Activated T-helper 1 cell treated with anti-CD3 and anti-CD28 coated beads, Interleukin-12 subunit alpha, Interleukin-12 subunit beta, Interleukin-2, Interleukin-4 antibody, amounts not matched to agents 30 ng/mL and 10 ng/mL and 1 ng/mL, durations not matched to agents 14 hours and 24 hours and 36 hours (primary cell): ENCODE measurements at regions not wholly inside any gene's neighbourhood (a gene's known extent, or its start where the extent isn't known, plus 50 kb on each side); places are given as distances from the start of the nearest gene placed in this dataset.

Experiments
- DNase-seq: peaks from one replicate; pipeline ENCODE4 v3.0.0; 2021; ENCODE audit warnings: low spot score
- H3K27ac Mint-ChIP-seq: one replicate; pipeline ENCODE4 v1.8.0; 2021; ENCODE audit warnings: mild to moderate bottlenecking, mixed read lengths
- H3K27me3 Mint-ChIP-seq: one replicate; pipeline ENCODE4 v1.8.0; 2022; ENCODE audit warnings: mild to moderate bottlenecking, moderate library complexity, mixed read lengths; ENCODE audit not compliant: insufficient read depth
- H3K36me3 Mint-ChIP-seq: one replicate; pipeline ENCODE4 v1.8.0; 2021; ENCODE audit warnings: low read depth, mixed read lengths
- H3K4me1 Mint-ChIP-seq: one replicate; pipeline ENCODE4 v1.8.0; 2021; ENCODE audit warnings: low read depth, mixed read lengths
- H3K4me3 Mint-ChIP-seq: one replicate; pipeline ENCODE4 v1.8.0; 2021; ENCODE audit warnings: mild to moderate bottlenecking, moderate library complexity, mixed read lengths
- H3K9me3 Mint-ChIP-seq: one replicate; pipeline ENCODE4 v1.8.0; 2021; ENCODE audit warnings: mixed read lengths
- intact Hi-C: fragments of 100-400 bp; cut with micrococcal nuclease; formaldehyde crosslinking; loops from one replicate; pipeline ENCODE4 v1.15.1; 2024

- DNase-seq, result no peak
- Mint-ChIP-seq H3K27me3 (no peaks in the 10 kb centered on the region), H3K4me3 (no peak overlapping the region), H3K4me1 (no peaks in the 10 kb centered on the region), H3K36me3 (no peaks in the 10 kb centered on the region), H3K27ac (no peak overlapping the region), H3K9me3 (peaks cover 6% of the 10 kb centered on the region)
- intact Hi-C loops, result no loop called here
Measured at GRCh38 chr10:83701799-83702198, 437.5 kb upstream of the GHITM start.

GRCh38 chr10:83702731-83703130 is 436.6 kb upstream of the GHITM start:
- Mint-ChIP-seq H3K27me3 (no peaks in the 10 kb centered on the region), H3K36me3 (no peaks in the 10 kb centered on the region), H3K4me3 (no peak overlapping the region), H3K4me1 (no peaks in the 10 kb centered on the region), H3K27ac (no peak overlapping the region), H3K9me3 (peaks cover 6% of the 10 kb centered on the region)
- no peak for DNase-seq
- intact Hi-C loops, result no loop called here

- intact Hi-C loops, result no loop called here
- Mint-ChIP-seq H3K4me1 (no peaks in the 10 kb centered on the region), H3K27ac (no peak overlapping the region), H3K9me3 (no peaks in the 10 kb centered on the region), H3K27me3 (no peaks in the 10 kb centered on the region), H3K36me3 (no peaks in the 10 kb centered on the region), H3K4me3 (no peak overlapping the region)
- DNase-seq, result no peak
Measured at GRCh38 chr10:83706120-83706519, 433.2 kb upstream of the GHITM start.

- Mint-ChIP-seq H3K36me3 (no peaks in the 10 kb centered on the region), H3K9me3 (no peaks in the 10 kb centered on the region), H3K4me3 (no peak overlapping the region), H3K27ac (no peak overlapping the region), H3K27me3 (no peaks in the 10 kb centered on the region), H3K4me1 (no peaks in the 10 kb centered on the region)
- no peak for DNase-seq
- intact Hi-C loops, result no loop called here
Measured at GRCh38 chr10:83706952-83707582, 432.2 kb upstream of the GHITM start.

- H3K9me3 Mint-ChIP-seq, result no peaks in the 10 kb centered on the region
- no peaks in the 10 kb centered on the region for H3K4me1 Mint-ChIP-seq
- no peaks in the 10 kb centered on the region for H3K36me3 Mint-ChIP-seq
- no peaks in the 10 kb centered on the region for H3K27me3 Mint-ChIP-seq
- no peak overlapping the region for H3K27ac Mint-ChIP-seq
- H3K4me3 Mint-ChIP-seq, result no peak overlapping the region
- intact Hi-C loops, result no loop called here
- DNase-seq, result no peak
Measured at GRCh38 chr10:83713423-83713822, 425.9 kb upstream of the GHITM start.

GRCh38 chr10:83723080-83723479 is 416.2 kb upstream of the GHITM start:
- Mint-ChIP-seq H3K9me3 (no peaks in the 10 kb centered on the region), H3K4me1 (no peaks in the 10 kb centered on the region), H3K36me3 (no peaks in the 10 kb centered on the region), H3K27ac (no peak overlapping the region), H3K27me3 (no peaks in the 10 kb centered on the region), H3K4me3 (no peak overlapping the region)
- intact Hi-C loops, result no loop called here
- DNase-seq, result no peak

GRCh38 chr10:83724471-83725241 is 414.7 kb upstream of the GHITM start:
- intact Hi-C loops, result no loop called here
- DNase-seq, result no peak
- Mint-ChIP-seq H3K27me3 (no peaks in the 10 kb centered on the region), H3K9me3 (no peaks in the 10 kb centered on the region), H3K4me1 (no peaks in the 10 kb centered on the region), H3K4me3 (no peak overlapping the region), H3K27ac (no peak overlapping the region), H3K36me3 (no peaks in the 10 kb centered on the region)

GRCh38 chr10:83725567-83725966 is 413.7 kb upstream of the GHITM start:
- no peaks in the 10 kb centered on the region for H3K36me3 Mint-ChIP-seq
- no peaks in the 10 kb centered on the region for H3K9me3 Mint-ChIP-seq
- H3K4me3 Mint-ChIP-seq, result no peak overlapping the region
- no peak overlapping the region for H3K27ac Mint-ChIP-seq
- intact Hi-C loops, result no loop called here
- no peaks in the 10 kb centered on the region for H3K27me3 Mint-ChIP-seq
- DNase-seq, result no peak
- no peaks in the 10 kb centered on the region for H3K4me1 Mint-ChIP-seq

- H3K4me1 Mint-ChIP-seq, result no peaks in the 10 kb centered on the region
- H3K9me3 Mint-ChIP-seq, result peaks cover 7% of the 10 kb centered on the region
- no peaks in the 10 kb centered on the region for H3K27me3 Mint-ChIP-seq
- H3K4me3 Mint-ChIP-seq, result no peak overlapping the region
- intact Hi-C loops, result no loop called here
- H3K36me3 Mint-ChIP-seq, result no peaks in the 10 kb centered on the region
- no peak overlapping the region for H3K27ac Mint-ChIP-seq
- no peak for DNase-seq
Measured at GRCh38 chr10:83734278-83734677, 405.0 kb upstream of the GHITM start.

- Mint-ChIP-seq H3K4me1 (no peaks in the 10 kb centered on the region), H3K4me3 (no peak overlapping the region), H3K27ac (no peak overlapping the region)
Measured at GRCh38 chr10:83736008-83736407, 403.3 kb upstream of the GHITM start.

GRCh38 chr10:83750604-83751003 is 388.7 kb upstream of the GHITM start:
- Mint-ChIP-seq H3K27ac (no peak overlapping the region), H3K27me3 (no peaks in the 10 kb centered on the region), H3K4me3 (no peak overlapping the region), H3K4me1 (no peaks in the 10 kb centered on the region), H3K9me3 (peaks cover 52% of the 10 kb centered on the region), H3K36me3 (no peaks in the 10 kb centered on the region)
- no peak for DNase-seq
- intact Hi-C loops, result no loop called here

More at GRCh38 chr10:83736008-83736407, 403.3 kb upstream of the GHITM start:
- Mint-ChIP-seq H3K27me3 (no peaks in the 10 kb centered on the region), H3K36me3 (no peaks in the 10 kb centered on the region), H3K9me3 (peaks cover 17% of the 10 kb centered on the region)
- intact Hi-C loops, result no loop called here
- no peak for DNase-seq

GRCh38 chr10:83753490-83753889 is 385.8 kb upstream of the GHITM start:
- H3K36me3 Mint-ChIP-seq, result no peaks in the 10 kb centered on the region
- DNase-seq, result no peak
- no peaks in the 10 kb centered on the region for H3K27me3 Mint-ChIP-seq
- peaks cover 52% of the 10 kb centered on the region for H3K9me3 Mint-ChIP-seq
- no peak overlapping the region for H3K4me3 Mint-ChIP-seq
- intact Hi-C loops, result no loop called here
- no peaks in the 10 kb centered on the region for H3K4me1 Mint-ChIP-seq
- no peak overlapping the region for H3K27ac Mint-ChIP-seq

GRCh38 chr10:83754857-83755256 is 384.5 kb upstream of the GHITM start:
- H3K4me1 Mint-ChIP-seq, result no peaks in the 10 kb centered on the region
- peaks cover 46% of the 10 kb centered on the region for H3K9me3 Mint-ChIP-seq

More at GRCh38 chr10:83754857-83755256, 384.5 kb upstream of the GHITM start:
- Mint-ChIP-seq H3K36me3 (no peaks in the 10 kb centered on the region), H3K27me3 (no peaks in the 10 kb centered on the region), H3K4me3 (no peak overlapping the region), H3K27ac (no peak overlapping the region)
- DNase-seq, result no peak
- intact Hi-C loops, result no loop called here
